ENCODE measurements at regions not wholly inside any gene's neighbourhood (a gene's known extent, or its start where the extent isn't known, plus 50 kb on each side); places are given as distances from the start of the nearest gene placed in this dataset.

- H3K4me1 Mint-ChIP-seq = peaks cover 4% of the 10 kb centered on the region in 2 experiments; a peak in 2 of 4 replicates
- Histone ChIP-seq H3K9ac (ENCODE audit: extremely low read depth, insufficient read length, low read length) (no peak overlapping the region), H2BK12ac (ENCODE audit: insufficient read length, low read depth, low read length) (no peak overlapping the region), H4K91ac (ENCODE audit: insufficient read length, low read depth, low read length) (no peak overlapping the region), H3K14ac (ENCODE audit: insufficient read depth, low read length) (no peak overlapping the region), H3K56ac (ENCODE audit: insufficient read length, low read depth, low read length) (no peak overlapping the region), H3K23me2 (ENCODE audit: insufficient read length, low read depth, low read length, poor library complexity, severe bottlenecking) (no peaks in the 10 kb centered on the region), H4K8ac (replicated peaks; ENCODE audit: insufficient read length, low read depth, low read length) (no peak overlapping the region), H2BK5ac (ENCODE audit: insufficient read length, low read length) (no peak overlapping the region), H3K4me1 (ENCODE audit: insufficient read depth, low read length) (no peaks in the 10 kb centered on the region), H3K18ac (ENCODE audit: insufficient read length, low read depth, low read length) (no peak overlapping the region), H2BK15ac (ENCODE audit: low read depth, low read length) (no peak overlapping the region), H2AFZ (ENCODE audit: low read length) (no peak overlapping the region), H2BK20ac (ENCODE audit: low read depth, low read length, poor library complexity, severe bottlenecking) (no peak overlapping the region), H2AK5ac (ENCODE audit: insufficient read length, low read length) (no peak overlapping the region), H3K27me3 (ENCODE audit: insufficient read depth, low read length) (no peaks in the 10 kb centered on the region), H3T11ph (ENCODE audit: low read length) (no peak overlapping the region), H2BK120ac (ENCODE audit: low read depth, low read length, poor library complexity, severe bottlenecking) (no peak overlapping the region), H3K9me3 (ENCODE audit: control insufficient read depth, low read depth, low read length) (no peaks in the 10 kb centered on the region), H3K79me2 (ENCODE audit: insufficient read depth, low read length) (no peaks in the 10 kb centered on the region), H4K5ac (ENCODE audit: insufficient read length, low read depth, low read length) (no peak overlapping the region), H3K4ac (ENCODE audit: low read depth, low read length) (no peak overlapping the region), H3K79me1 (ENCODE audit: insufficient read depth, low read depth, low read length, poor library complexity, severe bottlenecking) (no peaks in the 10 kb centered on the region), H3K23ac (ENCODE audit: insufficient read length, low read depth, low read length) (no peak overlapping the region), H3K4me2 (ENCODE audit: insufficient read depth, insufficient read length, low read length) (no peak overlapping the region), H3K27ac (ENCODE audit: insufficient read length, low read depth, low read length) (no peak overlapping the region), H4K20me1 (ENCODE audit: control insufficient read depth, insufficient read depth, insufficient read length) (no peaks in the 10 kb centered on the region)
- no peaks in the 10 kb centered on the region for H3K9me3 Mint-ChIP-seq
- no peaks in the 10 kb centered on the region for H3K36me3 Mint-ChIP-seq (ENCODE audit: insufficient read depth in 1 of 3, low read depth in 3 of 3)
- WGBS (ENCODE audit: extremely low coverage, insufficient read length, low lambda C conversion rate) = no CpG with 5 or more reads among the region's 5 CpGs
- DNase-seq = no peak
- H3K27ac Mint-ChIP-seq = no peak overlapping the region
- no peaks in the 10 kb centered on the region for H3K27me3 Mint-ChIP-seq (ENCODE audit: low read depth)
- TF ChIP-seq, protein P1, sequence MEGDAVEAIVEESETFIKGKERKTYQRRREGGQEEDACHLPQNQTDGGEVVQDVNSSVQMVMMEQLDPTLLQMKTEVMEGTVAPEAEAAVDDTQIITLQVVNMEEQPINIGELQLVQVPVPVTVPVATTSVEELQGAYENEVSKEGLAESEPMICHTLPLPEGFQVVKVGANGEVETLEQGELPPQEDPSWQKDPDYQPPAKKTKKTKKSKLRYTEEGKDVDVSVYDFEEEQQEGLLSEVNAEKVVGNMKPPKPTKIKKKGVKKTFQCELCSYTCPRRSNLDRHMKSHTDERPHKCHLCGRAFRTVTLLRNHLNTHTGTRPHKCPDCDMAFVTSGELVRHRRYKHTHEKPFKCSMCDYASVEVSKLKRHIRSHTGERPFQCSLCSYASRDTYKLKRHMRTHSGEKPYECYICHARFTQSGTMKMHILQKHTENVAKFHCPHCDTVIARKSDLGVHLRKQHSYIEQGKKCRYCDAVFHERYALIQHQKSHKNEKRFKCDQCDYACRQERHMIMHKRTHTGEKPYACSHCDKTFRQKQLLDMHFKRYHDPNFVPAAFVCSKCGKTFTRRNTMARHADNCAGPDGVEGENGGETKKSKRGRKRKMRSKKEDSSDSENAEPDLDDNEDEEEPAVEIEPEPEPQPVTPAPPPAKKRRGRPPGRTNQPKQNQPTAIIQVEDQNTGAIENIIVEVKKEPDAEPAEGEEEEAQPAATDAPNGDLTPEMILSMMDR (conservative IDR thresholded peaks at IDR 0.05) = no peak
- H3K4me3 Mint-ChIP-seq = no peak overlapping the region
Measured at GRCh38 chr12:126171937-126172559, 1106.8 kb downstream of the AACS start.

Measured in H9 (cell line).